Renal pelvis (tissue), 1 donor: ENCODE measurements at regions not wholly inside any gene's neighbourhood (a gene's known extent, or its start where the extent isn't known, plus 50 kb on each side); places are given as distances from the start of the nearest gene placed in this dataset.

Experiments
- DNase-seq: peaks from one replicate; pipeline ENCODE4 v3.0.0-alpha.2; 2013

DNA sequence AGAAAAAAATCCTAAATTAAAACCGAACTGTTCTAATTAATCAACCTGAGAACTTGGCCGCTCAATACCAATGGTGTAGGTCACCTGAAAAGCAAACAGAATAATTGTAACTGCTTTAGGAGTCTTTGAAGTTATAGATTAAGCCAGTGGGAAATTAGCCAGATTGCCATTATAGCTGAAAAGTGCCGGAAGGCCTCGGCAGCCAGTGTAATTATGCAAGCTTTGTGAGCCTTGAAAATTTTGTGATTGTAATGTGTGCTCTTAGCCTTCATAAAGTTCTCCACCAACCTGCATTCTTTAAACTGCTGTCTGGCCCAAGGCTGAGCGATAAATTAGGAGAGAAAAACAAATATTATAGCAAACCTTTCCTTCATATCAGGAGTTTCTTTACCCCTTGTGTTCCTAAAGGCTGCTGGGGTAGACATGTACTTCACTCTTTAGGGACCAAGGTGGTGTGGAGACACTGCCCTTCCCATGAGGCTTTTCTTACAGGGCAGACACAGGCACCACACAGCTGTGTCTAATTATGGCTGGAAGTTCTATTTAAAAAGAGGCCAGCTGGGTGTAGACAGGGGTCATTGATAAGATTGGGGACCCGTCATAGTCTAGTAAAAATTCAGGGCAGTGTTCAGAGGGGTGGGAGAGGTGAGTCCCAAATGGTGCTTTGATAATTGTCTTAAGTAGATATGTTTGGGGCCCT is 991.2 kb downstream of the FLRT2 start:
- DNase-seq = no peak

GRCh38 chr14:86518298-86518697 is 988.4 kb downstream of the FLRT2 start:
- DNase-seq = peak; percentile 73

- DNase-seq = no peak
Measured at GRCh38 chr14:86515195-86515594, 985.3 kb downstream of the FLRT2 start.

GRCh38 chr14:86513564-86513963 is 983.6 kb downstream of the FLRT2 start:
- DNase-seq = no peak

DNA sequence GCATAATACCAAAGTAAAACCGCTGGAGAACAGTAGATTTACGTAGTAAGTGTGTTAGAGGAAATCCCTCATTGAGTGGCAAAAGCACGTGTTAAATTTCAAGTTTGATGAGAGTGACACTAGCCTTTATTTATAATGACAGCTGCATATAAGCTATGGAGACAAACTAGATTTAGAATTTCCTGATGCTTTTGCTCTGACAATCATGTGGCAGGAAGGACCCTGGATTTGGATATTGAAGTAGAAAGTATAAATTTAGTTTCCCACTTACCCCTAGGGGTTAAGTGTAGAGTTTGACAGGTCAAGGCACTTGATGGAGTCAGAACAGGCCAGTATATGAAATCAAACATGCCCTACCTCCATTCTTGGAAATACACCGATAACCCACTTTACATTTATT is 983.1 kb downstream of the FLRT2 start:
- DNase-seq = no peak

DNA sequence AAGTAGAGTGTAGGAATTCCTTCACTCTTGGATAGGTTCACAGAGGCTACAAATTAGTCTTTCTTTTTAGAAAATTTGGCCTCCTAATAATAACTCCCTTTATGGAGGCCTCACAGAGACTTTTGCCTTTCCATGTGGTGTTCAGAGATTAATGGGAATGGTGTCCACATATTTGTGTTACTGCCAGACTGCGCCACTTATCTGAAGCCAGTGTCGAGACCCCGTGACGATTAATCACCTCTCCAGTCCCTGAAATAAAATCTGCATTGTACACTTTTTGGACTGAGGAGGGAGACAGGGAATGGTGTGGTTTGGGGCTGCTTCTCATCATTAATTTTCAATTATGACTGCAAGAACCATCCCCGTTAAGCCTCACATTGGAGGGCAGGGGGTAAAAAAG is 980.5 kb downstream of the FLRT2 start:
- DNase-seq = peak; percentile 77

DNA sequence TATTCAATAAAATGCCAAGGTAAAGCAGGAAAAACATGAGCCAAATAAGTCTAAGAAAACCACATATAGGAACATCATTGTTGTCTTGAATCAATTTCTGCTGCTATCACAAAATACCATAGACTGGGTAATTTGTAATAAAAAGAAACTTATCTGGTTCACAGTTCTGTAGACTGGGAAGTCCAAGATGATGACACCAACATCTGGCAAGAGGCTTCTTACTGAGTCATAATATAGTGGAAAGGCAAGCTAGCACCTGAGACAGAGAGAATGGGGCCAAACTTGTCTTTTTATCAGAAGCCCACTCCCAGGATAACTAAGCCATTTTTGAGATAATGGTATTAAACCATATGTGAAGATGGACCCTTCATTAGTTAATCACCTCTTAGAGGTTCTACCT is 975.9 kb downstream of the FLRT2 start:
- no peak for DNase-seq

GRCh38 chr14:86501611-86502010 is 971.7 kb downstream of the FLRT2 start:
- DNase-seq = no peak

GRCh38 chr14:86491743-86492142 is 961.8 kb downstream of the FLRT2 start:
- no peak for DNase-seq

- no peak for DNase-seq
Measured at GRCh38 chr14:86481104-86481503, 951.2 kb downstream of the FLRT2 start.

DNA sequence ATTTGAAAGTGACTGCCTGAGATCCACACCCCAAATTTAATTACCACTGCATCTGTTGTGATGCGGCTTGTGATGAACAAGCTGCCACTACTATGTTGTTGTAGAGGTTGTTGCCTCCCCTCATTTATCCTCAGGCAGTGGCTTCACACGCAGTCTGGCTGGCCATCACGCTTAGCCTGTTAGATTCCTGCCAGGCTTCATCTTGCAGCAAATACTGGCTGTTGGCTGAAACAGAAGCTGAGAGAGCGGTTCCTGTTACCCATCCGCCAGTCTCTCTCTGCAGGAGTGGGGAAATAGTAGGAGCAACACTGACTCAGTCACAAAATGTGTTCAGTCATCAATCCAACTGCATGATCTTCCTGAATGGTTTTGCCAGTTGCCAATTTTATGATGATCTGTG is 934.4 kb downstream of the FLRT2 start:
- DNase-seq = no peak

DNA sequence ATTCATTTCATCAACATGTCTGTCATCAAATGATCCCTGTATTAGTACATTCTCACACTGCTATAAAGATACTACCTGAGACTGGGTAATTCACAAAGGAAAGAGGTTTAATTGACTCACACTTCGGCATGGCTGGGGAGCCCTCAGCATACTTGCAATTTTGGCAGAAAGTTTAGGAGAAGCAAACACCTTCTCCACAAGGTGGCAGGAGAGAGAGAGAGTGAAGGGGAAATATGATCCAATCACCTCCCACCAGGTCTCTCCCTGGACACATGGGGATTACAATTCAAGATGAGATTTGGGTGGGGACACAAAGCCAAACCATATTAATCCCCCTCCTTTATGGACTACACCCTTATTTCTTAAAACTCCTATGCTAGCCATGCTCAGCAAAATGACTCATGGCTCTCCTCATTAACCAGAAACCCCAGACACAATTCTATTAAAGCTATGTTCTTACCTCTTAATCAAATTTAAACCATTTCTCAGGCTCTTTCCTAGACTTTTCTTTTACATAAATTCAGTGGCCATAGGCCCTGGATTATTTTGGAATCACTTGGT is 932.3 kb downstream of the FLRT2 start:
- DNase-seq = no peak

DNA sequence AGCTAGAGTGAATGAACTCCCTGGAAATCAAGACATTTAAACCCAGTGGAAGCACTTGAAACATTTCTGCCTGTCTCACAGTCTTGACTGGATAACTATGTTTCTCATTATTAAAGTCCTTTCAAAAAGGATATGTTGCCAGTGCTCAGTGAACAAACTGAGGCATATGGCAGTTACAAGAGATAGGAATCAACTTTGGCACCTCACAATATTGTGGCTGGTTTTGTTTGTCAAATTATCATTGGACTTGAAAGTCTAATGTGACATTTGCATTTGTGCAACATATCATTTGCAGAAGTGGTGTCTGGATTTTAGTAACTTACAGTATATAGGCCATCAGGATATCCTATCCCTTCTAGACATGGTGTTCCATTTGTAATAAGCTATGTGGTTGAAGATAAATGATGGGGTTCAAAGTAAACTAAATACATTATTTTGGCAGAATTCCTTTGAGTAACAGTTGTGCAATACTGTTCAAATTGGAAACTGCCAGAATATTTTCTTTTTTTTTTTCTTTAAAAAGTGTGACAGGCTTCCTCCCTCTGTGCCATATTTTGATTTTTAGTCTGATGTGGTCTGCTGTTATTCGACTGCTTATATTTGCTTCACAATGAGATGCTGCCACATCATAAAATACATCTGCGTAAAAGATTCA is 927.7 kb downstream of the FLRT2 start:
- DNase-seq = no peak

DNA sequence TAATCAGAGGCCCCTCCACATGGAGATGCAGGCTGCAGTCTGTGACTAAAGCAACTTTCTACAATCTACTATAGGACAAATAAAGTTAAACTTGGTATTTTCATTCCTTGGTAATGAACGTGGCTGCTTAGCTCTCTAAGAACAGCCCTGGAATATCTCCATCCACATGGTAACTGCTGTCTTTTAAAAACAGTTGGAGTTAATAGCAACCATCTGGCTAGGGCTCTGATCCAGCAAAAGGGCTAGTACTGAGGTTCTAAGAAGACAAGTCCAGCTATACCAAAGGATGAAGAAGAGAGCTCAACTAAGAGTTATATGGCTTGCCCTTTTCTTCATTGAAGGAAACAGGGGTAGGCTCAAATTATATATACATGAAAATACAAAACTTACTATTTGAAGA is 920.1 kb downstream of the FLRT2 start:
- DNase-seq = no peak

DNA sequence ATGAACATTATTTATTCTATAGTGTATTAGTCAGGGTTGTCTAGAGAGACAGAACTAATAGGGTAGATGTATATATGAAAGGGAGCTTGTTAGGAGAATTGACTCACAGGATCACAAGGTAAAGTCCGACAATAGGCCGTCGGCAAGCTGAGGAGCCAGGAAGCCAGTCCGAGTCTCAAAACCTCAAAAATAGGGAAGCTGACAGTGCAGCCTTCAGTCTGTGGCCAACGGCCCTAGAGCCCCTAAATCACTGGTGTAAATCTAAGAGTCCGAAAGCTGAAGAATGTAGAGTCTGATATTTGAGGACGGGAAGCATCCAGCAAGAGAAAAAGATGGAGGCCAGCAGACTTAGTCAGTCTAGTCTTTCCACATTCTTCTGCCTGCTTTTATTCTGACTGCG is 912.2 kb downstream of the FLRT2 start:
- DNase-seq = no peak

DNA sequence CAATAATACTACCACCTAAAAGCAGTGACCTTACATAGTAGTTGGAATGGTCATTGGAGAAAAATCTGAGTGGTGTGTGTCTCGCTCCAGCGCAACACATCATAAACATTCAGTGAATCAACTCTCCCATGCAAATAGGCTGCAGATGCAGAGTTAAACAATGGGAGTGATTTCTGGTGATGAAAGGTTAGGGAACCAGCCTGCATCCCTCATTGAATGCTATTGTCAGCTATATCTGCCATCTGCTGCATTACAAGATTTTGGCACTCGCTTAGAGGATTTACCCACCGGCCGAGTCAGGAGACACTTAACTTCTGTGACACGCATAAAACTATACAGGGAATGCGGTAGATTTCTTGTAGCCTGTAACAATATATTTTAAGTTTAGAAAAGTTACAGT is 900.9 kb downstream of the FLRT2 start:
- peak; percentile 71 for DNase-seq

GRCh38 chr14:86423214-86423613 is 893.3 kb downstream of the FLRT2 start:
- no peak for DNase-seq

DNA sequence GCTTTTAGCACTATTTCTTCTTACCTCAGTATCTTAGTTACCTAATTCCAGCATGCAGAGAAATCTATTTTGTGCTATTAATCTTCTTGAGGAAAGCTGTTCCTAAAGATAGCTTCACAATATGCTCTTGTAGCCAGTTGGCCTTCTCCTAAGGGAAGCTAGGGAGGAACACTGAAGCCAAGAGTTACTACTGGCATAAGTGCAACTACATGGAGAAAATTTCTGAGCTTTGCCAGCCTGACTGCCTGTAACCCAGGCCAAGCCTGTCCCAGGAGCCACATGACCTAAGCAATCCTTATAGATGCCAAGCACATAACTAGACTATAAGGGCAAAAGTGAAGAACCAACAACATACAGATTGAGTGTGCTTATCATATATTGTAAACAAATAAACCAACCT is 890.2 kb downstream of the FLRT2 start:
- no peak for DNase-seq

- no peak for DNase-seq
Measured at GRCh38 chr14:86414146-86414545, 884.2 kb downstream of the FLRT2 start.

- no peak for DNase-seq
Measured at GRCh38 chr14:86404989-86405649, 875.2 kb downstream of the FLRT2 start.

DNA sequence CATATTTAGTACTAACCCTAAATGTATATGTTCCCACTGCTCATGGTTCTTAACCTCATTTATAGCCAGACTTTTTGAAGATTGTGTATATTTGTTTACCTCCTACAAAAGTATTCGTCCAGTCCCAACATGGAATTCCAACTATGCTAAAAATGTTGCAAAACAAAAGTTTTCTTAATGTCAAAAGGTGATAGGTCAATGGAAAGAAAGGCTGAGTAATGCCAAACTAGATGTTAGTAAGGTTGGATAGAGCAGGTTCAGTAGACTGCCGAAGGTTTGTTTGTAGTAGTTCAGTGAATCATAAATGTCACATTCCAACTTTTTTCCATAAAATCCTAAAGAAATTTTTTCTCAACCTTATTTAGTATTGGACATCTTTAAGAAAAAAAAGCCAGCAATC is 874.5 kb downstream of the FLRT2 start:
- no peak for DNase-seq

DNA sequence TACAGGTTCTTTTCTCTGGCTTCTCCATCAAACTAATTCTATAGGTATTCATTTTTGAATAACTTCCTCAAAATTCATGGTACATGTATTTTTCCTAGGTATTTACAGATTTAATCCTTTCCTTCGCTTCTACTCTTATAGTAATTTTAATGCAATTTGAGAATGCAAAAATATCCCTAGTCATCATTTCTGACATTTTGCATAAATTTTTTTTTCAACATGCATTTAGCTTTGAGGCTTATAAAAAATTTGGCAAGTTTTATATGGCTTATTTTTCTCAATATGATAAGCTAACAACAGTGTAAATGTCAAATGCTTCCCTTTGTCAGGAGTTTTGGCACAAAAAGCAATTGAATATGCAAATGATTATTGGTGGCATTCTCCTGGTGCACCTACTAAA is 872.6 kb downstream of the FLRT2 start:
- no peak for DNase-seq

DNA sequence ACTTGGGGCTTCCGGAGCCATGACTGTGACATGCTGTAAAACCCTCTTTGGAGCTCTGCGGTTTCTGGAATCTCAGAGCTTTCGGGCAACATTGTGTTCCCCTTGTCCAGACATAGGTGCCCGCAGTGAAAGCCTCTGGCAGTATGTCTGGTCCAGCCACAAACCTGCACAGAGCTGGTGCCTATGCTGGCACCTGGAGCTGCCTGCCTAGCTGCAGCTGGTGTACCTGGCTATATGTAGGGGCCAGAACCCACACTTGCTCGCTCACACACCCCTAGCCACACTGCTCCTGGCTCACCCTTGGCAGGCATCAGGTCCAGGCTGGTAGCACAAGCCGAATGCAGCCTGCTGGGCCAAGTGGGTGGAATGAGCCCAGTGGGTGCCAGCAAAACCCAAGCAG is 861.1 kb downstream of the FLRT2 start:
- no peak for DNase-seq
